Upper lobe of right lung (tissue), 1 donor: ENCODE measurements at regions not wholly inside any gene's neighbourhood (a gene's known extent, or its start where the extent isn't known, plus 50 kb on each side); places are given as distances from the start of the nearest gene placed in this dataset.
"Not testable (repeated sequence)": the region's sequence is repeated elsewhere in the genome, so short reads cannot be mapped to it uniquely, and the experiment has no call there.

ENCODE experiments used
- ATAC-seq: fragments of 200-7000 bp; cut with Tn5 transposase; one replicate; pipeline ENCODE4 v1.9.1; 2020; ENCODE audit warnings: mild to moderate bottlenecking, moderate library complexity
- DNase-seq: peaks from one replicate; pipeline ENCODE4 v3.0.0-alpha.2; 2020
- H3K27ac ChIP-seq: fragments of 200-600 bp; one replicate; pipeline ENCODE4 v1.8.0; 2022
- H3K27me3 ChIP-seq: fragments of 200-600 bp; one replicate; pipeline ENCODE4 v1.8.0; 2022; ENCODE audit warnings: mild to moderate bottlenecking
- H3K36me3 ChIP-seq: fragments of 200-600 bp; one replicate; pipeline ENCODE4 v1.8.0; 2022
- H3K4me1 ChIP-seq: fragments of 200-600 bp; one replicate; pipeline ENCODE4 v1.8.0; 2022
- H3K4me3 ChIP-seq: fragments of 200-600 bp; one replicate; pipeline ENCODE4 v1.8.0; 2022; ENCODE audit warnings: mild to moderate bottlenecking
- H3K9me3 ChIP-seq: fragments of 200-600 bp; one replicate; pipeline ENCODE4 v1.8.0; 2022
- CTCF ChIP-seq: fragments of 200-600 bp; IDR thresholded peaks from one replicate; pipeline ENCODE4 v1.8.0; 2022; ENCODE audit warnings: antibody characterized with exemption
- intact Hi-C: fragments of 100-400 bp; cut with DNase I; formaldehyde crosslinking; loops from one replicate; pipeline ENCODE4 v1.11.0; 2022
- donor health status: DM: no; HTN: yes; CAD: no; lungs with severe emphysema.

DNA sequence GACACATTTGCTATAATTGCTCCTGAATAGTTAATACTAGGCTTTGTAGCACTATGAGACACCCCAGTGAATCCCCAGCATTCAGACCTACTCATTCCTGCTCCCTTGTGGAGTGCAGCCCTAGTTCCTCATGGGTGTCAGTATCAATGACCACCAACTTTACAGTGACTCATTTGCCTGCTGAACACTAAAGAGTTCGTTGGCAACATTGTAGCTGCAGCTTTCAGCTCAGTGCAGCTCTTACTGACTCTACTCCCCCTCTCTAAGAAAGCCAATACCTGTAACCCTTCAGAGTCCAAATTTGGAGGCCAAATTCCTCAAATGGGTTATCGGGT is 127.1 kb upstream of the MTPN start:
- H3K4me1 ChIP-seq: no peaks in the 10 kb centered on the region
- DNase-seq (no peak), ATAC-seq (no peak)
- no peaks in the 10 kb centered on the region for H3K36me3 ChIP-seq
- intact Hi-C loops: no loop called here
- H3K9me3 ChIP-seq: no peaks in the 10 kb centered on the region
- no peak for TF ChIP-seq CTCF
- H3K27me3 ChIP-seq: no peaks in the 10 kb centered on the region
- no peak overlapping the region for H3K27ac ChIP-seq
- no peak overlapping the region for H3K4me3 ChIP-seq

DNA sequence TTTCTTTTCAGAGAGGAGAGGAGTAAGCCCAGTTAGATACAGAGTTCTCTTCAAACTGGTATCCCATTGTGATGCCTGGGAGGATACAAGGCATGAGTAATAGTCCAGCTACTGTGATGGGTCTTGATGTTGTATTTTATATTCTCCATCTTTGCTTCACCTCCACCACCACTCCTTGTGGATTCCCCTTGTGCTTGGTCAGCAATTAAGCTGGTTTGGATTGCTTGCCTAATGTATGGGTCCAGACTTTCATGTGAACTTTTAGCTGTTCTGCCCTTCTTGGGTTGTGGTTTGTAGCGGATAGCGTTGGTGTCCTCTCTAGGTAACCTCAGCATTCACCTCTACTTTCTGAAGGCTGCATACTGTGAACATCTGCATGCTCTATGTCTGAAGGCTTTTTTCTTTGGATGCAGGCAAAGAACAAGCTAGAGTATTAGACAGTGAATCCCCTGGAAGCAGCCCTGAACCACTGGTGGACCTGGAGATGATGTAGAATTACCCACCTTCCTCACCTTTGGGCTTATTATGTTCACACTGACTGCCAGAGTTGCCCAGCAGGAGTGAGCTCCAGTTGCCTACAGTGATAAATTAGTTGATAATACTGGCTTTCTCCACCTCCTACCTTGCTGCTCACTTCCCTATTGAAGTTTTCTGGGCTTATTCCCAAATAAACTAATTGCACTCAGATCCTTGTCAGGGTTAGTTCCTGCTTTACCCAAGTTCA is 126.5 kb upstream of the MTPN start:
- Histone ChIP-seq H3K27ac (no peak overlapping the region), H3K27me3 (no peaks in the 10 kb centered on the region), H3K9me3 (no peaks in the 10 kb centered on the region), H3K4me1 (no peaks in the 10 kb centered on the region), H3K36me3 (no peaks in the 10 kb centered on the region), H3K4me3 (no peak overlapping the region)
- intact Hi-C loops: no loop called here
- ATAC-seq (no peak), DNase-seq (no peak)
- TF ChIP-seq CTCF: no peak

DNA sequence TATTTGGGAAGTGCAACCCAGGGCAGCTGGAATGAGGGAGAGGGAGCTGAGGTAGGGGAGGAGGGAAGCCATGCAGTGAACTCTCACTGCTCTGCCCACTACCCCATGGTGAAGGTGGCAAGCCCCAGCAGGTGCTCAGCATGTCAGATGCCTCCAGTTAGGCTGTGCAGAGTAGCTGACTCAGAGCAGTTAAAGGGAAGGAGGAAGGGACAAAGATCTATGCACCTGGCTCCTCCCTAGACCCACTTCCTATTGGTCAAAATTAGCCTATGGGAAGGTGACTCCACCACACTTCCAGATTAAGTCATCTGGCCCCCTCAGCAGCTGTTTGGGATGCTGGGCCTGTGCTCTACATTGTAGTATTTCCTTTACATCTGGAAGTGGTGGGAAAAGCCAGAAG is 125.7 kb upstream of the MTPN start:
- Histone ChIP-seq H3K27ac (no peak overlapping the region), H3K9me3 (no peaks in the 10 kb centered on the region), H3K36me3 (no peaks in the 10 kb centered on the region), H3K4me3 (no peak overlapping the region), H3K4me1 (no peaks in the 10 kb centered on the region), H3K27me3 (no peaks in the 10 kb centered on the region)
- DNase-seq (no peak), ATAC-seq (no peak)
- intact Hi-C loops: no loop called here
- no peak for TF ChIP-seq CTCF

DNA sequence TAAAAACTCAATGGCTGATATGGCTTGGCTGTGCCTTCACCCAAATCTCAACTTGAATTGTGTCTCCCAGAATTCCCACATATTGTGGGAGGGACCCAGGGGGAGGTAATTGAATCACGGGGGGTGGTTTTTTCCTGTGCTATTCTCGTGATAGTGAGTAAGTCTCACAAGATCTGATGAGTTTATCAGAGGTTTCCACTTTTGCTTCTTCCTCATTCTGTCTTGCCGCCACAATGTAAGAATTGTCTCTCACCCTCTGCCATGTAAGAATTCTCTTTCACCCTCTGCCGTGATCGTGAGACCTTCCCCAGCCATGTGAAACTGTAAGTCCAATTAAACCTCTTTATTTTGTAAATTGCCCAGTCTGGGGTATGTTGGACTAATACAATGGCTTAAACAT is 115.6 kb upstream of the MTPN start:
- H3K9me3 ChIP-seq, intact Hi-C loops, H3K27me3 ChIP-seq, H3K4me3 ChIP-seq, DNase-seq, H3K4me1 ChIP-seq, H3K27ac ChIP-seq, ATAC-seq, H3K36me3 ChIP-seq: not testable (repeated sequence)

DNA sequence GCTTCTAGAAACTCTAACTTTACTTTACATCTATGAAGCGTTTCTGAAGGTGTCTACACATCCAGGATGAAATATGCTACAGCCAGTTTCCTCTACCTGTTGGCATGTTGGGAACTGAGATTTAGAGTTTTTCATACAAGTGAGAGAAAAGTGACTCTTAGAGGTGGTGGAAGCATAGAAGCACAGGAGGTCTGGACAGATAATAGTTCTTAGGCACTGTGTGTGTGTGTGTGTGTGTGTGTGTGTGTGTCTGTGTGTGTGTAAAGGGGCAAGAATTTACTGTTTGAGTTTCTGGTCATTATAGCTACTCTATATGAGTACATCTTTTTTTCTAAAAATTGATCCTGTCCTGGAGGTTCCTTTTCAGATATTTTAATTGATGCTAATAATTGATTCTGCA is 110.7 kb upstream of the MTPN start:
- no peak for TF ChIP-seq CTCF
- DNase-seq (no peak), ATAC-seq (no peak)
- H3K4me1 ChIP-seq: peaks cover 4% of the 10 kb centered on the region
- H3K27me3 ChIP-seq: no peaks in the 10 kb centered on the region
- no peaks in the 10 kb centered on the region for H3K9me3 ChIP-seq
- H3K27ac ChIP-seq: no peak overlapping the region
- intact Hi-C loops: no loop called here
- no peaks in the 10 kb centered on the region for H3K36me3 ChIP-seq
- H3K4me3 ChIP-seq: no peak overlapping the region

GRCh38 chr7:136086712-136087111 is 109.6 kb upstream of the MTPN start:
- Histone ChIP-seq H3K27ac (no peak overlapping the region), H3K4me1 (peaks cover 4% of the 10 kb centered on the region), H3K4me3 (peak overlapping the region; percentile 46), H3K9me3 (no peaks in the 10 kb centered on the region), H3K27me3 (no peaks in the 10 kb centered on the region), H3K36me3 (no peaks in the 10 kb centered on the region)
- TF ChIP-seq CTCF: no peak
- ATAC-seq (peak; percentile 100), DNase-seq (no peak)
- intact Hi-C loops: no loop called here
